OCI-LY1 (cell line): ENCODE measurements at regions not wholly inside any gene's neighbourhood (a gene's known extent, or its start where the extent isn't known, plus 50 kb on each side); places are given as distances from the start of the nearest gene placed in this dataset.

Source experiments
- H2AFZ ChIP-seq: fragments of 200-600 bp; sonication (generic), shearing (Covaris generic); 2 replicates; pipeline ENCODE4 v1.6.0; 2014; ENCODE audit warnings: antibody characterized with exemption, mild to moderate bottlenecking, low read length
- H3F3A ChIP-seq: fragments of 200-600 bp; sonication (generic), shearing (Covaris generic); 2 replicates; pipeline ENCODE4 v1.6.0; 2014; ENCODE audit warnings: mild to moderate bottlenecking, antibody characterized with exemption, low read length, moderate library complexity; ENCODE audit not compliant: insufficient read depth
- H3K27ac ChIP-seq: fragments of 200-600 bp; sonication (generic); 2 replicates; pipeline ENCODE4 v1.5.1; 2014; ENCODE audit warnings: low read length, mixed run types, mild to moderate bottlenecking, low read depth; ENCODE audit not compliant: poor library complexity, severe bottlenecking
- H3K27me3 ChIP-seq: fragments of 200-600 bp; sonication (generic); 2 replicates; pipeline ENCODE4 v1.6.0; 2014; ENCODE audit warnings: antibody characterized with exemption, mild to moderate bottlenecking, low read length, moderate library complexity; ENCODE audit not compliant: insufficient read depth
- H3K36me3 ChIP-seq: fragments of 200-600 bp; sonication (generic); 2 replicates; pipeline ENCODE4 v1.6.1; 2014; ENCODE audit warnings: mild to moderate bottlenecking, antibody characterized with exemption, low read length, moderate library complexity, mixed read lengths; ENCODE audit not compliant: insufficient read depth
- H3K4me1 ChIP-seq: fragments of 200-600 bp; sonication (generic); 2 replicates; pipeline ENCODE4 v1.5.1; 2014; ENCODE audit warnings: mild to moderate bottlenecking, low read length, moderate library complexity; ENCODE audit not compliant: insufficient read depth, severe bottlenecking
- H3K4me2 ChIP-seq: fragments of 200-600 bp; sonication (generic), shearing (Covaris generic); 2 replicates; pipeline ENCODE4 v1.6.1; 2014; ENCODE audit warnings: low read length
- H3K4me3 ChIP-seq: fragments of 200-600 bp; sonication (generic); 2 replicates; pipeline ENCODE4 v1.5.1; 2014; ENCODE audit warnings: low read length, low read depth, mild to moderate bottlenecking, mixed read lengths; ENCODE audit not compliant: poor library complexity, severe bottlenecking
- H3K79me2 ChIP-seq: fragments of 200-600 bp; shearing (Covaris generic); 2 replicates; pipeline ENCODE4 v1.6.1; 2016; ENCODE audit warnings: mixed run types, low read length, mixed read lengths; ENCODE audit not compliant: insufficient read depth
- H3K9ac ChIP-seq: fragments of 200-600 bp; sonication (generic), shearing (Covaris generic); 2 replicates; pipeline ENCODE4 v1.6.1; 2014; ENCODE audit warnings: mild to moderate bottlenecking, low read length, mixed read lengths
- H3K9me2 ChIP-seq: fragments of 200-600 bp; sonication (generic), shearing (Covaris generic); 2 replicates; pipeline ENCODE4 v1.6.1; 2014; ENCODE audit warnings: low read depth, mild to moderate bottlenecking, low read length, mixed read lengths
- H3K9me3 ChIP-seq: fragments of 200-600 bp; shearing (Covaris generic); 2 replicates; pipeline ENCODE4 v1.6.1; 2014; ENCODE audit warnings: low read length, mixed read lengths
- H4K20me1 ChIP-seq: fragments of 200-600 bp; sonication (generic), shearing (Covaris generic); 2 replicates; pipeline ENCODE4 v1.6.0; 2016; ENCODE audit warnings: mild to moderate bottlenecking, low read length; ENCODE audit not compliant: insufficient read depth
- CTCF ChIP-seq: fragments of 200-600 bp; sonication (generic), shearing (Covaris generic); IDR thresholded peaks from 2 replicates; pipeline ENCODE4 v1.5.1; 2017; ENCODE audit warnings: mild to moderate bottlenecking, antibody characterized with exemption, low read length, moderate library complexity, mixed read lengths
- EZH2 ChIP-seq: fragments of 200-600 bp; sonication (generic), shearing (Covaris generic); IDR thresholded peaks from 2 replicates; pipeline ENCODE4 v1.8.0; 2017; ENCODE audit warnings: borderline replicate concordance, mixed run types, mild to moderate bottlenecking, antibody characterized with exemption, low read length, moderate library complexity, mixed read lengths

- H3K9ac ChIP-seq: no peak overlapping the region
- H3F3A ChIP-seq: no peaks in the 10 kb centered on the region
- H3K36me3 ChIP-seq: no peaks in the 10 kb centered on the region
- H3K9me3 ChIP-seq: no peaks in the 10 kb centered on the region
- H3K27me3 ChIP-seq: no peaks in the 10 kb centered on the region
- peaks cover 10% of the 10 kb centered on the region for H3K4me1 ChIP-seq
- no peaks in the 10 kb centered on the region for H3K9me2 ChIP-seq
- no peaks in the 10 kb centered on the region for H3K79me2 ChIP-seq
- H2AFZ ChIP-seq: no peak overlapping the region
- H3K4me2 ChIP-seq: no peak overlapping the region
- H3K4me3 ChIP-seq: no peak overlapping the region
- H4K20me1 ChIP-seq: no peaks in the 10 kb centered on the region
- no peak overlapping the region for H3K27ac ChIP-seq
- TF ChIP-seq EZH2 (no peak), CTCF (no peak)
Measured at GRCh38 chr12:43271659-43272058, 280.3 kb downstream of the ADAMTS20 start.

- no peak overlapping the region for H3K9ac ChIP-seq
- H3K9me3 ChIP-seq: no peaks in the 10 kb centered on the region
- no peaks in the 10 kb centered on the region for H3K27me3 ChIP-seq
- no peak overlapping the region for H2AFZ ChIP-seq
- H3K4me2 ChIP-seq: no peak overlapping the region
- H3K27ac ChIP-seq: no peak overlapping the region
- H3F3A ChIP-seq: no peaks in the 10 kb centered on the region
- no peaks in the 10 kb centered on the region for H4K20me1 ChIP-seq
- no peaks in the 10 kb centered on the region for H3K79me2 ChIP-seq
- H3K36me3 ChIP-seq: no peaks in the 10 kb centered on the region
- H3K4me3 ChIP-seq: no peak overlapping the region
- peaks cover 10% of the 10 kb centered on the region for H3K4me1 ChIP-seq
- no peaks in the 10 kb centered on the region; the same call in 1 of the 2 replicates for H3K9me2 ChIP-seq
- TF ChIP-seq EZH2: no peak
- TF ChIP-seq CTCF: no peak
Measured at GRCh38 chr12:43267818-43268217, 284.2 kb downstream of the ADAMTS20 start.

GRCh38 chr12:43261701-43262100 is 290.3 kb downstream of the ADAMTS20 start:
- Histone ChIP-seq H3K4me3 (no peak overlapping the region), H3K4me2 (no peak overlapping the region), H3K27me3 (no peaks in the 10 kb centered on the region), H3K9me2 (no peaks in the 10 kb centered on the region; the same call in 1 of the 2 replicates), H3K27ac (no peak overlapping the region), H4K20me1 (no peaks in the 10 kb centered on the region), H3K4me1 (no peaks in the 10 kb centered on the region), H3K9ac (no peak overlapping the region), H3F3A (no peaks in the 10 kb centered on the region), H3K36me3 (no peaks in the 10 kb centered on the region), H2AFZ (no peak overlapping the region), H3K9me3 (no peaks in the 10 kb centered on the region), H3K79me2 (no peaks in the 10 kb centered on the region)
- TF ChIP-seq EZH2 (no peak), CTCF (no peak)
